Activated B cell treated with CpG ODN at 0.5 μM for 24 hours (primary cell): ENCODE measurements at regions not wholly inside any gene's neighbourhood (a gene's known extent, or its start where the extent isn't known, plus 50 kb on each side); places are given as distances from the start of the nearest gene placed in this dataset.
"Not testable (repeated sequence)": the region's sequence is repeated elsewhere in the genome, so short reads cannot be mapped to it uniquely, and the experiment has no call there.

Experiments used
- ATAC-seq: fragments of 200-7000 bp; cut with Tn5 transposase; one replicate; pipeline ENCODE4 v1.10.0; 2021; ENCODE audit warnings: low read depth, mild to moderate bottlenecking, moderate library complexity
- CTCF ChIA-PET: fragments of 350-600 bp; sonication (Branson Sonifier 250); formaldehyde crosslinking; loops from one replicate; lab custom pipeline; 2021; ENCODE audit warnings: antibody characterized with exemption; lab: Charles Lee
- POLR2A ChIA-PET: fragments of 350-600 bp; sonication (Branson Sonifier 250); formaldehyde crosslinking; loops from one replicate; lab custom pipeline; 2021; ENCODE audit warnings: antibody characterized with exemption; lab: Charles Lee
- DNase-seq: peaks from one replicate; pipeline ENCODE4 v3.0.0; 2022
- H3K27ac Mint-ChIP-seq: one replicate; pipeline ENCODE4 v1.8.0; 2020; ENCODE audit warnings: mixed read lengths
- H3K27me3 Mint-ChIP-seq: one replicate; pipeline ENCODE4 v1.8.0; 2021; ENCODE audit warnings: mixed read lengths
- H3K36me3 Mint-ChIP-seq: one replicate; pipeline ENCODE4 v1.8.0; 2021; ENCODE audit warnings: low read depth, mixed read lengths
- H3K4me1 Mint-ChIP-seq: one replicate; pipeline ENCODE4 v1.8.0; 2021; ENCODE audit warnings: mixed read lengths
- H3K4me3 Mint-ChIP-seq: one replicate; pipeline ENCODE4 v1.8.0; 2020; ENCODE audit warnings: mild to moderate bottlenecking, mixed read lengths
- H3K9me3 Mint-ChIP-seq: one replicate; pipeline ENCODE4 v1.8.0; 2020; ENCODE audit warnings: mixed read lengths
- intact Hi-C: fragments of 100-400 bp; cut with micrococcal nuclease; formaldehyde crosslinking; loops from one replicate; pipeline ENCODE4 v1.15.1; 2024
- TF ChIP-seq, protein P1 (sequence below): fragments of 200-600 bp; IDR thresholded peaks from one replicate; pipeline ENCODE4 v1.8.0; 2022; ENCODE audit warnings: antibody characterized with exemption, mild to moderate bottlenecking

GRCh38 chr2:180238729-180239128 is 231.6 kb upstream of the CWC22 start:
- no peaks in the 10 kb centered on the region for H3K9me3 Mint-ChIP-seq
- no peak for DNase-seq
- H3K4me3 Mint-ChIP-seq, result no peak overlapping the region
- no peaks in the 10 kb centered on the region for H3K36me3 Mint-ChIP-seq
- no peak for ATAC-seq
- no peaks in the 10 kb centered on the region for H3K4me1 Mint-ChIP-seq
- ChIA-PET CTCF (interaction anchor here (5.1 kb wide), 1 partner anchor 820 kb away, joined by 36 read pairs; no protein-coding TSS in a partner anchor), POLR2A (no interaction called here)
- intact Hi-C loops, result no loop called here
- TF ChIP-seq, protein P1, sequence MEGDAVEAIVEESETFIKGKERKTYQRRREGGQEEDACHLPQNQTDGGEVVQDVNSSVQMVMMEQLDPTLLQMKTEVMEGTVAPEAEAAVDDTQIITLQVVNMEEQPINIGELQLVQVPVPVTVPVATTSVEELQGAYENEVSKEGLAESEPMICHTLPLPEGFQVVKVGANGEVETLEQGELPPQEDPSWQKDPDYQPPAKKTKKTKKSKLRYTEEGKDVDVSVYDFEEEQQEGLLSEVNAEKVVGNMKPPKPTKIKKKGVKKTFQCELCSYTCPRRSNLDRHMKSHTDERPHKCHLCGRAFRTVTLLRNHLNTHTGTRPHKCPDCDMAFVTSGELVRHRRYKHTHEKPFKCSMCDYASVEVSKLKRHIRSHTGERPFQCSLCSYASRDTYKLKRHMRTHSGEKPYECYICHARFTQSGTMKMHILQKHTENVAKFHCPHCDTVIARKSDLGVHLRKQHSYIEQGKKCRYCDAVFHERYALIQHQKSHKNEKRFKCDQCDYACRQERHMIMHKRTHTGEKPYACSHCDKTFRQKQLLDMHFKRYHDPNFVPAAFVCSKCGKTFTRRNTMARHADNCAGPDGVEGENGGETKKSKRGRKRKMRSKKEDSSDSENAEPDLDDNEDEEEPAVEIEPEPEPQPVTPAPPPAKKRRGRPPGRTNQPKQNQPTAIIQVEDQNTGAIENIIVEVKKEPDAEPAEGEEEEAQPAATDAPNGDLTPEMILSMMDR, result no peak
- no peaks in the 10 kb centered on the region for H3K27me3 Mint-ChIP-seq
- H3K27ac Mint-ChIP-seq, result no peak overlapping the region

- POLR2A ChIA-PET, CTCF ChIA-PET: not testable (repeated sequence)
Measured at GRCh38 chr2:180236061-180236460, 229.0 kb upstream of the CWC22 start.

GRCh38 chr2:180235506-180235905 is 228.4 kb upstream of the CWC22 start:
- ATAC-seq, H3K27ac Mint-ChIP-seq, POLR2A ChIA-PET, DNase-seq, H3K4me1 Mint-ChIP-seq, H3K36me3 Mint-ChIP-seq, intact Hi-C loops, H3K27me3 Mint-ChIP-seq, H3K9me3 Mint-ChIP-seq, H3K4me3 Mint-ChIP-seq, CTCF ChIA-PET: not testable (repeated sequence)

More at GRCh38 chr2:180236061-180236460, 229.0 kb upstream of the CWC22 start:
- H3K9me3 Mint-ChIP-seq, H3K27me3 Mint-ChIP-seq, DNase-seq, ATAC-seq, H3K27ac Mint-ChIP-seq, H3K4me3 Mint-ChIP-seq, H3K4me1 Mint-ChIP-seq, H3K36me3 Mint-ChIP-seq, intact Hi-C loops: not testable (repeated sequence)

DNA sequence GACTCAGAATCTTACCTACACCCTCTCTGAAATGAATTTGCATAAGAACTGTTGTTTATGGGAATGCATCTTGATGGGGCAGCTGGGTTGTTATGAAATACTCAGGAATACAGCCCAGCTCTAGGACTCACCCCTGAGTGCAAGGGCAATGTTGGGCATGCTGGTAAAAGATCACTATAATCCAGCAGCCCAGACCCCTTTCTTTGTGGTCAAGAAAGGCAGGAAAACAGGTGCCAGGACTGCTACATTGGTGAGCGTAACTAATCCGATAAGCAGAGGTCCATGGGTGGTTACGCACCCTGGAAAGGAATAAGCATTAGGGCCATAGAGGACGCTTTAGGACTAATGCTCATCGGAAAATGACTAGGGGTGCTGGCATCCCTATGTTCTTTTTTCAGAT is 227.9 kb upstream of the CWC22 start:
- POLR2A ChIA-PET, intact Hi-C loops, ATAC-seq: not testable (repeated sequence)

DNA sequence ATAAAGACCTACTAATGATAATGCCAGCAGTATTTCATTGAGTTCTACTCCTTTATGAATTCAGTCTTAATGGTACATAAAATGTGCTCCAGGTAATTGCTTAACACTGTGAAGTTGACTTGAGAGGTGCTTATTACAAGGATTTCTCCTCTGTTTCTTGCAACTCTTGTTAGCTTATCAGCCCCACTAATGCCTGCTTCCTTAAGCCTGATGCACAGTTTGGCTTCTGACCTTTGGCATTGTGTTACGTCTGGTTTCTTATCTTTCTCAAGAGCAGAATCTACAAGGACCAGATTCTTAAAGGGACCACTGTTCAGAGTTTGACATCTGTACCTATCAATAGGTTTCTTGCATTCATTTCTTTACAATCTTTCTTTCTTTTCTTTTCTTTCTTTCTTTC is 223.9 kb upstream of the CWC22 start:
- H3K27me3 Mint-ChIP-seq, result no peaks in the 10 kb centered on the region

More for the DNA sequence above, 227.9 kb upstream of the CWC22 start:
- H3K4me1 Mint-ChIP-seq, H3K4me3 Mint-ChIP-seq, H3K36me3 Mint-ChIP-seq, DNase-seq, H3K27ac Mint-ChIP-seq, CTCF ChIA-PET, H3K9me3 Mint-ChIP-seq, H3K27me3 Mint-ChIP-seq: not testable (repeated sequence)

DNA sequence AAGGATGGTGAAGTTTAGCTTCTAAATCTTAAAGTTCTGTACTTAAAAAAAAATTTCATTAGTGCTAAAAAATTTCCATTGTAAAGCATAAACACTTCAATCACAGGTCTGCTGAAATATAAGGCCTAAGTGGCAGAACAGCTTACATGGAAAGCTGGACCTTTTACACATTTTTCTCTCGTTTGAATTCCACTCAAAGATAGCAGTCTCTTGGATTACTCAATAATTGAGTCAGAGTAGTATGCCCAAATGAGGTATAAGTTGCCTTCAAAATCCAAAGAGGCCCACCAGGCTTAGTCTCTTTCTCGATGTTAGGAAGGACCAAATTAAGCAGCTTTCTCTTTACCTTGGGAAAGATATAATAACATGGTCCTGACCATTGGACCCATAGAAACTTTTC is 220.4 kb upstream of the CWC22 start:
- ChIA-PET CTCF (no interaction called here), POLR2A (no interaction called here)
- no peak for ATAC-seq
- Mint-ChIP-seq H3K9me3 (peaks cover 13% of the 10 kb centered on the region), H3K27ac (no peak overlapping the region), H3K27me3 (no peaks in the 10 kb centered on the region), H3K4me1 (no peaks in the 10 kb centered on the region), H3K4me3 (no peak overlapping the region), H3K36me3 (no peaks in the 10 kb centered on the region)
- no peak for DNase-seq
- intact Hi-C loops, result no loop called here
- TF ChIP-seq, protein P1, result no peak

More for the DNA sequence above, 223.9 kb upstream of the CWC22 start:
- no peak overlapping the region for H3K4me3 Mint-ChIP-seq
- H3K36me3 Mint-ChIP-seq, result no peaks in the 10 kb centered on the region
- ChIA-PET POLR2A (no interaction called here), CTCF (no interaction called here)
- H3K27ac Mint-ChIP-seq, result no peak overlapping the region
- ATAC-seq (no peak), DNase-seq (no peak)
- TF ChIP-seq, protein P1, result no peak
- H3K9me3 Mint-ChIP-seq, result no peaks in the 10 kb centered on the region
- H3K4me1 Mint-ChIP-seq, result no peaks in the 10 kb centered on the region
- intact Hi-C loops, result no loop called here

- ATAC-seq, result no peak
- H3K27ac Mint-ChIP-seq, result no peak overlapping the region
- CTCF ChIA-PET, result interaction anchor here (0.8 kb wide), 1 partner anchor 13 kb away, joined by 3 read pairs; no protein-coding TSS in a partner anchor
Measured at GRCh38 chr2:180225118-180225517, 218.0 kb upstream of the CWC22 start.

More at GRCh38 chr2:180225118-180225517, 218.0 kb upstream of the CWC22 start:
- Mint-ChIP-seq H3K27me3 (peaks cover 1% of the 10 kb centered on the region), H3K9me3 (peaks cover 13% of the 10 kb centered on the region), H3K36me3 (no peaks in the 10 kb centered on the region), H3K4me3 (no peak overlapping the region), H3K4me1 (no peaks in the 10 kb centered on the region)
- no peak for DNase-seq
- POLR2A ChIA-PET, result no interaction called here
- TF ChIP-seq, protein P1, result no peak
- intact Hi-C loops, result no loop called here
